GM12873 (cell line): ENCODE measurements at regions not wholly inside any gene's neighbourhood (a gene's known extent, or its start where the extent isn't known, plus 50 kb on each side); places are given as distances from the start of the nearest gene placed in this dataset.

ENCODE experiments used
- TF ChIP-seq, protein P1 (sequence below): IDR thresholded peaks from 2 replicates; pipeline ENCODE4 v1.5.1; 2012; ENCODE audit warnings: low read depth, mild to moderate bottlenecking, moderate library complexity, low read length, control low read depth; ENCODE audit not compliant: insufficient read depth; ENCODE audit errors: missing control alignments

DNA sequence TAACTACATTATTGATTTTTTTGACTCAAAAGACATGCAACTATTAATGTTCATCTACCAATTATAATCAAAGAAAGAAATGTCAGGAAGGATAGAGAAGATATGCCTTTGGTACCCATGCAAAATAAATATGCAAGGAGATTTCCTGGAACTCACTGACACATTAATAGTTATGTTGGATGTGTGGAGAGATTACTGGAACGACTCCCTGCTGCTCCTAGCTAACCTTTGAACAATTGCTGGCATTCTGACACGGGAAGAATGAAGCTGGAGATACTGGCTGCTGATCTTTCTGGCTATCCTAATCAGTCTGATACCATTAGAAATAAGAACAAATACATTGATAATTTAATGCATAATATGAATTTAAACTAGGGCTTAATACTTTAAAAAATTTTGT, 507.9 kb upstream of the NRG3 start:
- TF ChIP-seq, protein P1, sequence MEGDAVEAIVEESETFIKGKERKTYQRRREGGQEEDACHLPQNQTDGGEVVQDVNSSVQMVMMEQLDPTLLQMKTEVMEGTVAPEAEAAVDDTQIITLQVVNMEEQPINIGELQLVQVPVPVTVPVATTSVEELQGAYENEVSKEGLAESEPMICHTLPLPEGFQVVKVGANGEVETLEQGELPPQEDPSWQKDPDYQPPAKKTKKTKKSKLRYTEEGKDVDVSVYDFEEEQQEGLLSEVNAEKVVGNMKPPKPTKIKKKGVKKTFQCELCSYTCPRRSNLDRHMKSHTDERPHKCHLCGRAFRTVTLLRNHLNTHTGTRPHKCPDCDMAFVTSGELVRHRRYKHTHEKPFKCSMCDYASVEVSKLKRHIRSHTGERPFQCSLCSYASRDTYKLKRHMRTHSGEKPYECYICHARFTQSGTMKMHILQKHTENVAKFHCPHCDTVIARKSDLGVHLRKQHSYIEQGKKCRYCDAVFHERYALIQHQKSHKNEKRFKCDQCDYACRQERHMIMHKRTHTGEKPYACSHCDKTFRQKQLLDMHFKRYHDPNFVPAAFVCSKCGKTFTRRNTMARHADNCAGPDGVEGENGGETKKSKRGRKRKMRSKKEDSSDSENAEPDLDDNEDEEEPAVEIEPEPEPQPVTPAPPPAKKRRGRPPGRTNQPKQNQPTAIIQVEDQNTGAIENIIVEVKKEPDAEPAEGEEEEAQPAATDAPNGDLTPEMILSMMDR = no peak

DNA sequence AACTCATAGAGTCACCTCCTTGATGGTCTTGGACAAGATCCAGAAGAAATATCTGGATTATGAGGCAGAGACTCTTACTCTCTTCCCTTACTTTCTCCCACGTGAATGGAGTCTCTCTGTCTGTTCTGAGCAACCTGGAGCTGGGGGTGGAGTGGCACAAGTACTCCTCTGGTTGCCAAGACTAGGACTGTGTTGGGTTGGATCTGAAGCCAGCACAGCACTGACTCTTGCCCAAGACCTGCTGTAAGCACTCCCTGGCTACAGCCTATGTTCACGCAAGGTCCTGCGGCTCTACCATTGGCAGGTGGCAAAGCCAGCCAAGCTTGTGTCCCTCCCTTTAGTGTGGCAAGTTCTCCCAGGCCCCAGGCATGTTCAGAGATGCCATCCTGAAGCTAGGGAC, 488.2 kb upstream of the NRG3 start:
- TF ChIP-seq, protein P1 = no peak

DNA sequence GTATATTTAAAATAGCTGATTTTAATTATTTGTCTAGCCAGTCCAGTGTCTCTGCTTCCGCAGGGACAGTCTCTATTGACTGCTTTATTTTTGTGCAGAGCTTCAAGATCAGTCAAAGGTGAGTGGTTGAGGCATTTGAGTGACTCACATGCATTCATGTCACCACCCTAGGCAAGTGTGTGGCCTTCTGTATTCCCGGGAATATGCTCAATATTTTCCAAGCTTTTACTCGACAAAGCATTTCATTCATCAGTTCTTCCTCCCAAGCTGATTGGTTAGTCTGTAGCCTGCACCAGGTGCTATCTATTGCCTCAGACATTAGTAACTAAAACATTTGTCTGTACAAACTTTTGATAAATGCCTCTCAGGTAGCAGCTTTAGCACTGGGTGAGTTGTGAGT, 471.5 kb upstream of the NRG3 start:
- TF ChIP-seq, protein P1 = no peak

DNA sequence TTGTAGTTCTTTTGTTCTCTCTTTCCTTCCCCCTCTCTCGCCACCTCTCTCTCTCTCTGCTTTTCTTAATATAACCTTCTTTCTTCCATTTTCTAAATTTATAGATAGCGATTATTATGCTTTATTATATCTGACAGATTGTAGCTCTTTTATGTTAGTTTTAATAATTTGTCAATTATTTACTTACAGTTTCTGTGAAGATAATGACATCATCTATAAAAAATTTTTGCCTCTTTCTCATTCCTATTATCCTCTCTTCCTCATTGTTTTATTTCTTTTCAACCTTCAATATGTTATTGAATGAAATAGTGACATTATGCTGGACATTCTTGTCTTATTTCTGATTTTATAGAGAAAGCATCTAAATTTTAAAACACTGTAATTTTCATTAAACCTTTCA, 469.6 kb upstream of the NRG3 start:
- TF ChIP-seq, protein P1 = no peak

DNA sequence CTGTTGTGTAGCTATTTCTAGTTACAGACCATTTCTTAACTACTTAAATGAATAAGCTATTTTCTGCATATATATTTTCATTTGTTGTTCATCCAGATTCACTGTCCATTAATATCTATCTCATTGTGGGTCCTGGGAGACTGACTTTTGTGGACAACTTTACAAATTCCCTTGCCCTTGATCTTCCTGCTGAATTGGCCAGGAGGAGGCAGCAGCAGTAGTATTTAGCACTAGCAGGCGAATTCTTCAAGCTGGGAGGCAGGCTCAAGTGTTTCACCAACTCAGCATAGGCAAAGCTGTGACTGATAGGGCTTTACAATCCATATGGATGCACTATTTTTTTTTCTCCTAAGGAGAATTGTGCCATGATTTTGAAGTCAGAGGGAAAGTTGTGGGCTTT, 461.0 kb upstream of the NRG3 start:
- TF ChIP-seq, protein P1 = no peak

DNA sequence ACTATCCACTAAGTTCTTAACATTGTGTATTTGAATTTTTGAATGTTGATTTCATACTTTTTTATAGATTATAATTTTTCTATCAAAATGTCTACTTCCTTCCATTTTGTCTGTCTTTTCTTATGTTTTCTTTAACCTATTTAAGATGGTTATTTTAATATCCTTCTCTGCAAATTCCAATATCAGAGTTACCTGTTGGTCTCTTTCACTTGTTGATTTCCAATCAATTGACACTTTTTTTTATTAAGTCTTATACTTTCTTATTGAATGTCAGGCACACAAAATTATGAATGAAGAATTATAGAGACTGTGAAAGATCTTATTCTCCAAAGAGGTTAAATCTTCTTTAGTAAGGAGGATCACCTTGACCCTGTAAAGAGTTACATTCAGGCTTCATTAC, 448.3 kb upstream of the NRG3 start:
- TF ChIP-seq, protein P1 = no peak

DNA sequence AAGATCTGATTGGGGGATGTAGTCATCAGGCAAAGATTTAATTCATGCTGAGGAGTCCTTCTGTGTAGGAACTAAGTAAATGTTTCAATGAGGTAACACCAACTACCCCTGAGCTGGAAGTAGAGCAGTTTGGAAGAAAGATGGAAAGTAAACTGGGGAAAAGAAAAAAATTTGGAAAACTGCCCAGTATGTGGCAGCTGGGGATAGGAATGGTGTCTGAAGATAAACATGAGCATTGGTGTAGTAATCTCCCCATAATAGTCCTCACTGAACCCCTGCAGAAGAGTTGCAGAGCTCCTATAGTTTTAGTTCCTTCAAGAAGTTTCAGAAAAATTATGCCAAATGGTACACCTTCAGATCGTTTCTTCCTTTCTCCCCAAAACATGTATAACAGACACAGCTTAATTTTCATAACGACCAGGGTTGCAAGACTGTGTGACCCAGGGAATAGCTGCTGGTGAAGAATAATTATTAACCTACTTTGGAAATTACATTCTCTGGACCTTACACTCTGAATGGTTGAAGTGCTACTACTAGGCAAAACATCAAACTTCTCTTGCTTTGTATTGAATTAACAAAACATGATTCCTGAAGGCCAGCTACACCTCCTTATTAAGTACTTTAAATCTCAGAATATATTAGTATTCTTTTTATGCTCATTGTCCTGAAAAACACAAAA, 446.4 kb upstream of the NRG3 start:
- TF ChIP-seq, protein P1 = no peak
